Natural killer cell (primary cell): ENCODE measurements at regions not wholly inside any gene's neighbourhood (a gene's known extent, or its start where the extent isn't known, plus 50 kb on each side); places are given as distances from the start of the nearest gene placed in this dataset.

Source experiments
- ATAC-seq, 3 donors: fragments of 150-1000 bp in 2 of 3; fragments of 200-7000 bp in 1 of 3; cut with Tn5 transposase; 1 replicate in 1 of 3; 2 replicates in 2 of 3; pipeline ENCODE4 v1.10.0; 2021; ENCODE audit warnings: mild to moderate bottlenecking in 2 of 3, moderate library complexity in 2 of 3
- DNase-seq, 2 donors: peaks; one replicate each; pipeline versions ENCODE4 v3.0.0 to v3.0.0-alpha.2; 2013 to 2021; ENCODE audit warnings: mixed read lengths in 1 of 2
- H3K27ac ChIP-seq: one replicate; pipeline ENCODE4 v1.5.1; 2013; ENCODE audit warnings: mild to moderate bottlenecking, low read length
- H3K27me3 ChIP-seq: one replicate; pipeline ENCODE4 v1.6.1; 2013; ENCODE audit warnings: low read length; ENCODE audit not compliant: control insufficient read depth, insufficient read depth
- H3K36me3 ChIP-seq: one replicate; pipeline ENCODE4 v1.6.1; 2013; ENCODE audit warnings: low read length; ENCODE audit not compliant: control insufficient read depth, insufficient read depth
- H3K4me1 ChIP-seq: one replicate; pipeline ENCODE4 v1.6.1; 2013; ENCODE audit warnings: low read length; ENCODE audit not compliant: control insufficient read depth, insufficient read depth
- H3K4me3 ChIP-seq: one replicate; pipeline ENCODE4 v1.5.1; 2013; ENCODE audit warnings: low read length
- H3K9me3 ChIP-seq: one replicate; pipeline ENCODE4 v1.6.1; 2013; ENCODE audit warnings: low read length; ENCODE audit not compliant: control insufficient read depth, insufficient read depth
- H3K27ac Mint-ChIP-seq, 2 donors: one replicate each; pipeline ENCODE4 v1.8.0; 2022; ENCODE audit warnings: mild to moderate bottlenecking in 2 of 2, mixed read lengths in 2 of 2, moderate library complexity in 1 of 2
- H3K27me3 Mint-ChIP-seq, 2 donors: one replicate each; pipeline ENCODE4 v1.8.0; 2022; ENCODE audit warnings: low read depth in 2 of 2, mixed read lengths in 2 of 2
- H3K36me3 Mint-ChIP-seq: one replicate; pipeline ENCODE4 v1.8.0; 2022; ENCODE audit warnings: mixed read lengths
- H3K4me1 Mint-ChIP-seq, 2 donors: one replicate each; pipeline ENCODE4 v1.8.0; 2022; ENCODE audit warnings: mixed read lengths in 2 of 2
- H3K4me3 Mint-ChIP-seq: one replicate; pipeline ENCODE4 v1.8.0; 2022; ENCODE audit warnings: mild to moderate bottlenecking, moderate library complexity, mixed read lengths
- H3K9me3 Mint-ChIP-seq, 2 donors: one replicate each; pipeline ENCODE4 v1.8.0; 2022; ENCODE audit warnings: mixed read lengths in 2 of 2
- CTCF ChIP-seq: fragments of 200-600 bp; IDR thresholded peaks from one replicate; pipeline ENCODE4 v1.8.0; 2022; ENCODE audit warnings: antibody characterized with exemption
- WGBS: methylation state at CpG from one replicate; pipeline ENCODE4 v1.1.7; 2013; ENCODE audit warnings: missing lambda C conversion rate; ENCODE audit not compliant: insufficient coverage; 5-methylcytosine and 5-hydroxymethylcytosine counted together
- intact Hi-C: fragments of 100-400 bp; cut with micrococcal nuclease; formaldehyde crosslinking; loops from one replicate; pipeline ENCODE4 v1.14.2; 2022

- no peaks in the 10 kb centered on the region for H3K27me3 Mint-ChIP-seq
Observed at GRCh38 chr2:5791371-5791770, 99.2 kb downstream of the SOX11 start.

GRCh38 chr2:5794012-5794411, 101.8 kb downstream of the SOX11 start:
- Mint-ChIP-seq H3K9me3 (peaks cover 10 to 11% of the 10 kb centered on the region in 2 donors), H3K4me3 (no peak overlapping the region), H3K27ac (no peak overlapping the region), H3K27me3 (no peaks in the 10 kb centered on the region), H3K4me1 (no peaks in the 10 kb centered on the region), H3K36me3 (peaks cover 2% of the 10 kb centered on the region)
- Histone ChIP-seq H3K9me3 (peaks cover 7% of the 10 kb centered on the region), H3K4me3 (no peak overlapping the region), H3K4me1 (no peaks in the 10 kb centered on the region), H3K27ac (no peak overlapping the region), H3K27me3 (no peaks in the 10 kb centered on the region), H3K36me3 (no peaks in the 10 kb centered on the region)
- intact Hi-C loops = no loop called here
- 90% methylated on average over 6 of the region's 6 CpGs for WGBS
- ATAC-seq (no peak), DNase-seq (no peak)
- TF ChIP-seq CTCF = no peak

More at GRCh38 chr2:5791371-5791770, 99.2 kb downstream of the SOX11 start:
- Histone ChIP-seq H3K4me3 (no peak overlapping the region), H3K9me3 (peaks cover 4% of the 10 kb centered on the region), H3K27ac (no peak overlapping the region), H3K4me1 (no peaks in the 10 kb centered on the region), H3K36me3 (no peaks in the 10 kb centered on the region), H3K27me3 (no peaks in the 10 kb centered on the region)
- H3K27ac Mint-ChIP-seq = no peak overlapping the region
- intact Hi-C loops = no loop called here
- H3K4me1 Mint-ChIP-seq = no peaks in the 10 kb centered on the region
- no peak for ATAC-seq
- no peak overlapping the region for H3K4me3 Mint-ChIP-seq
- no peak for TF ChIP-seq CTCF
- H3K9me3 Mint-ChIP-seq = peaks cover 14 to 17% of the 10 kb centered on the region in 2 donors
- DNase-seq = no peak
- 83% methylated on average over 7 of the region's 7 CpGs for WGBS
- H3K36me3 Mint-ChIP-seq = peaks cover 6% of the 10 kb centered on the region

GRCh38 chr2:5798084-5798483, 105.9 kb downstream of the SOX11 start:
- no peak overlapping the region for H3K27ac Mint-ChIP-seq
- H3K27me3 ChIP-seq = no peaks in the 10 kb centered on the region
- H3K27ac ChIP-seq = no peak overlapping the region
- no peaks in the 10 kb centered on the region for H3K36me3 ChIP-seq
- no peak overlapping the region for H3K4me3 Mint-ChIP-seq
- H3K4me3 ChIP-seq = no peak overlapping the region
- no peaks in the 10 kb centered on the region for H3K4me1 Mint-ChIP-seq
- H3K9me3 ChIP-seq = peaks cover 4% of the 10 kb centered on the region
- H3K36me3 Mint-ChIP-seq = no peaks in the 10 kb centered on the region
- ATAC-seq = no peak
- no peak for TF ChIP-seq CTCF
- intact Hi-C loops = no loop called here
- WGBS = 83% methylated on average over 4 of the region's 4 CpGs
- DNase-seq = no peak
- H3K9me3 Mint-ChIP-seq = peaks cover 12 to 13% of the 10 kb centered on the region in 2 donors
- H3K27me3 Mint-ChIP-seq = no peaks in the 10 kb centered on the region
- H3K4me1 ChIP-seq = no peaks in the 10 kb centered on the region

GRCh38 chr2:5799348-5799747, 107.2 kb downstream of the SOX11 start:
- no peak for TF ChIP-seq CTCF
- H3K36me3 Mint-ChIP-seq = no peaks in the 10 kb centered on the region
- Histone ChIP-seq H3K4me3 (no peak overlapping the region), H3K9me3 (peaks cover 4% of the 10 kb centered on the region), H3K27ac (no peak overlapping the region), H3K27me3 (no peaks in the 10 kb centered on the region), H3K36me3 (no peaks in the 10 kb centered on the region), H3K4me1 (no peaks in the 10 kb centered on the region)
- no peaks in the 10 kb centered on the region for H3K27me3 Mint-ChIP-seq
- WGBS = 91% methylated on average over 1 of the region's 1 CpG
- intact Hi-C loops = no loop called here
- peaks cover 13 to 14% of the 10 kb centered on the region in 2 donors for H3K9me3 Mint-ChIP-seq
- no peak for ATAC-seq
- no peaks in the 10 kb centered on the region for H3K4me1 Mint-ChIP-seq
- H3K27ac Mint-ChIP-seq = no peak overlapping the region
- no peak overlapping the region for H3K4me3 Mint-ChIP-seq
- no peak for DNase-seq
